ENCODE measurements at regions not wholly inside any gene's neighbourhood (a gene's known extent, or its start where the extent isn't known, plus 50 kb on each side); places are given as distances from the start of the nearest gene placed in this dataset.

DNA sequence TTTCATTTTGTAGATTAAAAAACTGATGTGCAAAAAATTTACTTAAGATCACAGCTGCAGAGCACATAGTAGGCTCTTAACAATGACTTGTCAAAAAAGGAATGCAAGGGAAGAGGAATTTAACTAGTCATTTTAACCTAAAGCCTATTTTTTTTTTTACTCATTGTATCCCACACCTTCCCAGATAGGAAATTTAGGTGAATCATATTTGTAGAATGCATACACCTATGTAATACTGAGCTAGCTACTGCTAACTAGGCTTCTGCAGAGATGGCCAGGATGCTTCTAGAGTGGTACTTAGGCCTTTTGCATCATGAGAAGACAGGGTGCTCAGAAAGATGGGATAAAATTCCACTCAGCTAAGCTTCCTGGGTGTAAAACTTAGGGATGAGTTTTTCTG is 387.3 kb downstream of the AASDHPPT start:
- TF ChIP-seq, protein P1, sequence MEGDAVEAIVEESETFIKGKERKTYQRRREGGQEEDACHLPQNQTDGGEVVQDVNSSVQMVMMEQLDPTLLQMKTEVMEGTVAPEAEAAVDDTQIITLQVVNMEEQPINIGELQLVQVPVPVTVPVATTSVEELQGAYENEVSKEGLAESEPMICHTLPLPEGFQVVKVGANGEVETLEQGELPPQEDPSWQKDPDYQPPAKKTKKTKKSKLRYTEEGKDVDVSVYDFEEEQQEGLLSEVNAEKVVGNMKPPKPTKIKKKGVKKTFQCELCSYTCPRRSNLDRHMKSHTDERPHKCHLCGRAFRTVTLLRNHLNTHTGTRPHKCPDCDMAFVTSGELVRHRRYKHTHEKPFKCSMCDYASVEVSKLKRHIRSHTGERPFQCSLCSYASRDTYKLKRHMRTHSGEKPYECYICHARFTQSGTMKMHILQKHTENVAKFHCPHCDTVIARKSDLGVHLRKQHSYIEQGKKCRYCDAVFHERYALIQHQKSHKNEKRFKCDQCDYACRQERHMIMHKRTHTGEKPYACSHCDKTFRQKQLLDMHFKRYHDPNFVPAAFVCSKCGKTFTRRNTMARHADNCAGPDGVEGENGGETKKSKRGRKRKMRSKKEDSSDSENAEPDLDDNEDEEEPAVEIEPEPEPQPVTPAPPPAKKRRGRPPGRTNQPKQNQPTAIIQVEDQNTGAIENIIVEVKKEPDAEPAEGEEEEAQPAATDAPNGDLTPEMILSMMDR (conservative IDR thresholded peaks at IDR 0.05; ENCODE audit: low read depth, low read length), result no peak
- no peak for TF ChIP-seq EZH2 (IDR thresholded peaks at IDR 0.05; ENCODE audit: borderline replicate concordance, low read depth, low read length, poor library complexity, severe bottlenecking)

Data from A673 (cell line).